ENCODE measurements at regions not wholly inside any gene's neighbourhood (a gene's known extent, or its start where the extent isn't known, plus 50 kb on each side); places are given as distances from the start of the nearest gene placed in this dataset.

- DNase-seq (ENCODE audit: low spot score in 2 of 2), result no peak
- H3K27me3 ChIP-seq, result no peaks in the 10 kb centered on the region
- TF ChIP-seq POLR2A (IDR thresholded peaks at IDR 0.05) (no peak), CTCF (IDR thresholded peaks at IDR 0.05) (no peak), EP300 (IDR thresholded peaks at IDR 0.05) (no peak)
- H3K27ac ChIP-seq, result no peak overlapping the region
- H3K36me3 ChIP-seq, result no peaks in the 10 kb centered on the region
- no peaks in the 10 kb centered on the region for H3K4me1 ChIP-seq
- no peaks in the 10 kb centered on the region for H3K9me3 ChIP-seq
- whole genome bisulfite sequencing, 2 donors, result 56 to 58% methylated on average over 1 of the region's 1 CpG
- H3K4me3 ChIP-seq, result no peak overlapping the region
Measured at GRCh38 chr2:35314049-35314448, 1041.5 kb upstream of the CRIM1 start.

DNA sequence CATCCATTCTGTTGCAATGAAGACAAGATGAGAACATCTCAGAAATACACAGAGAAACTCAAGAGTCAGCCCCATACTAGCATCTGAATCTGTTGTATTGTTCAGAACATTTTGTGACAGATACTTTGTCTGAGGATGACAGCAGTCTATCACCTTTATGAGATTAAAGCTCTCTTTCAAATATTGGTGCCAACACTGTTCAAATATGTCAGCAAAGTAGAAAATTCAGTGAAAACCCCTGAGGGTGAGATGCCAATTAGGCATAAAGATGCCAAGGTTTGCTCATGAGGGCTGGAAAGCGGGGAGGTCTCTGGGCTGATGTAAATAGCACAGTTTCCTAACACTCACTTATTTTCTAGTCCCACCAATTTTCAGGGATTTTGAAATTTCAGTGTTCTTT lies 1054.2 kb upstream of the CRIM1 start:
- Histone ChIP-seq H3K4me3 (no peak overlapping the region), H3K27ac (no peak overlapping the region), H3K9me3 (no peaks in the 10 kb centered on the region), H3K4me1 (no peaks in the 10 kb centered on the region), H3K27me3 (no peaks in the 10 kb centered on the region), H3K36me3 (no peaks in the 10 kb centered on the region)
- WGBS, 2 donors, result 86 to 94% methylated on average over 1 of the region's 1 CpG
- no peak for DNase-seq (ENCODE audit: low spot score in 2 of 2)
- no peak for TF ChIP-seq EP300 (IDR thresholded peaks at IDR 0.05)
- no peak for TF ChIP-seq CTCF (IDR thresholded peaks at IDR 0.05)
- no peak for TF ChIP-seq POLR2A (IDR thresholded peaks at IDR 0.05)

GRCh38 chr2:35298493-35298892 lies 1057.1 kb upstream of the CRIM1 start:
- 17 to 23% methylated on average over 4 of the region's 4 CpGs for WGBS, 2 donors
- H3K36me3 ChIP-seq, result no peaks in the 10 kb centered on the region
- no peak overlapping the region for H3K4me3 ChIP-seq
- no peak for DNase-seq (ENCODE audit: low spot score in 2 of 2)
- no peaks in the 10 kb centered on the region for H3K4me1 ChIP-seq
- H3K9me3 ChIP-seq, result peaks cover 0 to 4% (median 0%) of the 10 kb centered on the region in 4 donors
- no peak for TF ChIP-seq CTCF (IDR thresholded peaks at IDR 0.05)
- TF ChIP-seq POLR2A (IDR thresholded peaks at IDR 0.05), result no peak
- no peak for TF ChIP-seq EP300 (IDR thresholded peaks at IDR 0.05)
- no peaks in the 10 kb centered on the region for H3K27me3 ChIP-seq
- no peak overlapping the region for H3K27ac ChIP-seq

GRCh38 chr2:35297403-35297802 lies 1058.2 kb upstream of the CRIM1 start:
- peaks cover 0 to 4% (median 0%) of the 10 kb centered on the region in 4 donors for H3K9me3 ChIP-seq
- no peak overlapping the region for H3K27ac ChIP-seq
- DNase-seq (ENCODE audit: low spot score in 2 of 2), result no peak
- H3K4me3 ChIP-seq, result no peak overlapping the region
- H3K27me3 ChIP-seq, result no peaks in the 10 kb centered on the region
- 86 to 88% methylated on average over 4 of the region's 4 CpGs for WGBS, 2 donors
- no peak for TF ChIP-seq POLR2A (IDR thresholded peaks at IDR 0.05)
- no peak for TF ChIP-seq EP300 (IDR thresholded peaks at IDR 0.05)
- no peak for TF ChIP-seq CTCF (IDR thresholded peaks at IDR 0.05)
- no peaks in the 10 kb centered on the region for H3K4me1 ChIP-seq
- no peaks in the 10 kb centered on the region for H3K36me3 ChIP-seq

GRCh38 chr2:35294636-35295263 lies 1060.8 kb upstream of the CRIM1 start:
- no peaks in the 10 kb centered on the region for H3K4me1 ChIP-seq
- 71 to 80% methylated on average over 7 of the region's 7 CpGs for WGBS, 2 donors
- DNase-seq (ENCODE audit: low spot score in 2 of 2), result no peak
- H3K9me3 ChIP-seq, result peaks cover 0 to 4% (median 0%) of the 10 kb centered on the region in 4 donors
- no peak overlapping the region for H3K27ac ChIP-seq
- no peak overlapping the region for H3K4me3 ChIP-seq
- TF ChIP-seq EP300 (IDR thresholded peaks at IDR 0.05), result no peak
- TF ChIP-seq POLR2A (IDR thresholded peaks at IDR 0.05), result no peak
- TF ChIP-seq CTCF (IDR thresholded peaks at IDR 0.05), result no peak
- no peaks in the 10 kb centered on the region for H3K27me3 ChIP-seq
- H3K36me3 ChIP-seq, result no peaks in the 10 kb centered on the region

All from tibial nerve (tissue), 4 donors.